Superior temporal gyrus (tissue), 1 donor: ENCODE measurements at regions not wholly inside any gene's neighbourhood (a gene's known extent, or its start where the extent isn't known, plus 50 kb on each side); places are given as distances from the start of the nearest gene placed in this dataset.
"Not testable (repeated sequence)": the region's sequence is repeated elsewhere in the genome, so short reads cannot be mapped to it uniquely, and the experiment has no call there.

ENCODE experiments used
- DNase-seq: peaks from one replicate; pipeline ENCODE4 v3.0.0-alpha.2; 2016; ENCODE audit errors: extremely low spot score

DNA sequence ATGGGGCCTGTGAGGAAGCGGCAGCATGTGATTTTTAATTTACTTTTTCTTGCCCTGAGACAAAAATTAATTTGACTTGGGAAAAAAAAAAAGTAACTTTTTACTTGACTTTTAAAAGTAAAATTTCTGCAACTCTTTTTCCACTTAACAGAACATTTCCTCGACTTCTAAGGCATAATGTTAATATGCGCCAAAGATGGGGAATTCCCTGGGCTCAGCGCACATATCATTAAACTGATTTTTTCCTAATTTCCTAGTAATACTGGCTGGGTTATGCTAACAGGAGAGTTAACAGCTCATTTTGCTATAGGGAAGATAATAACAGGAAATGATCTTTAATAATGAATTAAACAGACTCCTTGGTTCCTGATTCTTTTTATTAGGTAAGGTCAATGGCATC lies 120.6 kb upstream of the CDH5 start:
- no peak for DNase-seq

DNA sequence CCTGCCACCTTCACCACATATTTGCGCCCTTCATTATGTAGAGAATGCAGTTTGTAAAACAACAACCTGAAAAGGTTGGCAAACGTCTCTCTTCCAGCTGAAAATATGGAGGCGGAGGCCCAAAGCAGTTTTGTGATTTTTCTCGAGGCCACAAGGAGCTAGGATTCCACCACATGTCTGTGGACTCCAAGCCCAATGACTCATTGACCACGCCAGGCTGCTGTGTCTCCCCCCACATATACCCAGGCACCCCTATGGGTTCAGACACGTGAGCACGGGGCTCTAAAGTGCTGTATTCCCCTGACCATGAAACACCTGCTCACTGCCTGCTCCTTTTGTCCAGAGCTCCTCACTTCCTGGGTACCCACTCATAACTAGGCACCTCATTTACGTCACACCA lies 121.4 kb upstream of the CDH5 start:
- no peak for DNase-seq

DNA sequence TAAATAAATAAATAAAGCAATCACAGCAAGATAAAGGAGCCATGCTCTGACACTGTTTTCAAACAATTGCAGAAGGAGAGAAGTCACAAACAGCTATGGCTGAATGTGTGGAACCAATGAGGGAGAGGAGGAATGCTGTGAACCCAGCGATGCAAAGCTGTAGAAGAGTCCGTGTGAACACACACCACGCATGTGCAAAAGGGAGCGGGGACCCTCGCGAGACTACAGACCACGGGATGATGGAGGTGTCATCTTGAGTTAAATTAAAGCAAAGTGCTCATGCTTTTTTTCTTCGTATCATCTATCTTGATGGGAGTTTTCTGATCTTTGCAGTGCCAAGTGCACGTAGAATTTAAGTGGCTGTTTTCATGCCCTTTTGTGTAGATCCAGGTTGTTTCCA lies 123.8 kb upstream of the CDH5 start:
- no peak for DNase-seq

DNA sequence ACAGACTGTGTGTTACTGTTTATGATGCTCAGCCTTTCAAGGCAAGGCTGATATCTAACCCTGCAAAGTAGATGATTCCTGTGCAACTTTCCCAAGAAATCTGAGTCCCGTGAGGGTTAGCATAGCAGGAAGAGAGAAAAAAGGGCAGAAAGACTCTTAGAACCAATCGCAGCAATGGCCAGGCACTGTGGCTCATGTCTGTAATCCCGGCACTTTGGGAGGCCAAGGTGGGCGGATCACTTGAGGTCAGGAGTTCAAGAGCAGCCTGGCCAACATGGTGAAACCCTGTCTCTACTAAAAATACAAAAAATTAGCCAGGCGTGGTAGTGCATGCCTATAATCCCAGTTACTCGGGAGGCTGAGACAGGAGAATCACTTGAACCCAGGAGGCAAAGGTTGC lies 124.3 kb upstream of the CDH5 start:
- not testable (repeated sequence) for DNase-seq

DNA sequence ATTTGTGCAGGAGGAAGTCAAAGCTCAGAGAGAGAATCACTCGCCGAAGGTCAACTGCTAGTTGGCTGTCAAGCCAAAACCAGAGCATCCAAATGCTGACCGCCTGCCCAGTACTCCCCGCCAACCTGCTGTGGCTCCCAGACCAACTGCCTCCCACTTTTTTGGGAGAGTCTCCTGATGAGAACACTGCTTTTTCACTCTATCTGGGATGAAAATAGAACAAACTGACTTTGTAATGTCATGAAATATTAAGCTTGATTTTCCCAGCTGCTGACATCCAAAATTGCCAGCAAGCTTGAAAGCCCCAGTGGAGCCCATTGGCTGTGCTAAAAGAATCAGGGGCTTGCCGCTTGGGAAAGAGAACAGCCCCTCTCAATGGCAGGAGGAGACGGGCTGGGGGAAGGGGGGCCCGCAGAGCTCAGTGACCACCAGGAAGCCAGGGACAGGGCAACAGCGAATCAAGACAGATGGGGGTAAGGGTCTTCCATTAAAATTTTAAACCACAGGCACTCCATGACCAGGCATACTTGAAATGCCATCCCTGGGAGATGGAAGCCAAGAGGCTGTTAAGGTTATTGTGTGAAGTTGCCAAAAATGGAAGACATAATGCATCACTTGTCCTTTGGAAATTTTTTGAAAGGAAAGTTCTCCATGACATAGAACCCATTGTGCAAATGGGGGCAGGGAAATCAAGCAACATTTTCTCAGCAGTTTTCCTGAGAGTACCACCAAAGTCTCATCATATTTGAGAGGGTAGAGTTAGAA lies 125.7 kb upstream of the CDH5 start:
- no peak for DNase-seq

DNA sequence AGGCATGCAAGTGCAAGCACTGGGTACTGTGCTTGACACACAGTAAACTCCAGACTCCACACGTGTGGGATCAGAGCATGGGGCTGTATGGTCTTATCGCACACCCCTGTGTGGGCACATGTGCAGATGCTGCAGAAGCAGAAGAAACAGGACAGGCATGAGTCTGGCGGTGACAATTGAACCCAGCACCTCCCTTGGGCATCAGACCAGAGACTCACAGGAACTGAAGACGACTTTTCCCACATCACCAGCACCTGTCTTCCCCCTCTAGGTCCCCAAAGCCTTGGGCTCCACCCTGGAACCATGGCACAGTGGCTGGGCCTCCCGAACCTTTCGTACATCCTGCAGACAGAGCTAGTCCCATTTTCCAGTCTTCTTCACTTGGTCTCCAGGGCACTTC lies 126.4 kb upstream of the CDH5 start:
- no peak for DNase-seq

DNA sequence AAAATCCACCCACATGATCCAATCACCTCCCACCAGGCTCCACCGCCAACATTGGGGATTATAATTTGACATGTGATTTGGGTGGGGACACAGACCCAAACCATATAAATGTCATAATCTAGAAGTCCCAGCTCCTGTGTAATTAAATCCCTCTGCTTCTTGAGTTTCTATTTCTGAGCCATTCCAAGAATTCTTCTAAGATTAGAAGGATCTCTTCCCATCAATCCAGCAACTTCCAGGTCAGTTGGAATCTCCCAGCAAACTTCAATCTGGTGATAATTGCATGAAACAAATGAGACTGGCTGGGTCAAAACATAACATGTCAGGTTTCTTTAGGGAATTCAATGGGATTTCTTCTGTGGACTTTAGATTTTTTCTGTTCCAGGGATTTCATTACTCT lies 127.8 kb upstream of the CDH5 start:
- no peak for DNase-seq

DNA sequence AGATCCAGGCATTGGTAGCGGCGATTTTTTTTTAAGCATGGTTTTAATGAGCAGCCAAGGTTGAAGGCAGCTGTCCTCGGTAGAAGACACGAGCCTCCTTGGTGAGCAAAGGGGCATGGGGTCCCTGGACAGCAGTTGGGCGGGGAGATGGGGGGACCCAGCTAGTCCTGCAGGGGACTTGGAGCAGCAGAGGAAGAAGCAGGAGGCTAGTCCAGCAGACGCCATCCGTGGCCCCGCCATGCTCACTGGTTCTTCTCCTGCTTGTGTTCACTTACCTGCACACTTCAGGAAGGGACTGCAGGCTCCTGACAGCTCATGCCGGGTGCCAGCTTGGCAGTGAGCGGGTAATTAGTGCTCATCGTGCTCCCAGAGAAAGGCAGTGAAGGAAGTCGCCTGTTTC lies 130.2 kb upstream of the CDH5 start:
- no peak for DNase-seq

DNA sequence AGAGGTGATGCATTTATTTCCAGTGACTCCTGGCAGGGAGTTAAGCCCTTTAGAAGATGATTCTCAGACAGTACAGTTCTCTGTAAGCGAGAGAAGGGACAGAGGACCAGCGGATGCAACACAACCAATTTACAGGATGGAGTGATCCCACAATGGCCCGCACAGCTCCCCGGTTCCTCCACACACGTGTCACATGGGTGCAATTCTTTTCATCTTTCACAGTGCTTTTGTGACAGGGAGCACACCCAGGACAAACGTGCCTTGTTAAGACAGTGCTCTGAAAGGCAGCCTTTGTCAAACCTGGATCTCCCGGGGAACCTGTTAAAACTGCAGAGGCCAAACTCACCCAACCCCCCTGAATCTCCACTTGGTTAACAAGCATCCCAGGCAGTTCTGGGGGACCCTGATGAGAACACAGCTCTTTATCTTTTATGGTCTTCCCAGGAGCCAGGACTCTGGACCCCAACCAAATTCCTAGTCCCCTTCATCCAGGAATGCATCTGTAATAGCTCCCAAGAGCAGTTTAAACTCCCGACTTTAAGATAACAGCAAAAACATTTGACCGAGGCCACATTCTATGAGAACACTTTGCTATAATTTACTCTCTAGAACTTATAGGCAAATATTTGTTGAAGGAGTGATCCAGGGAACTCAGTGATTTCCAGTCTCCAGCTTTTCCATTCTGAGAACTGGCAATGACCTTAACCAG lies 134.9 kb upstream of the CDH5 start:
- no peak for DNase-seq

DNA sequence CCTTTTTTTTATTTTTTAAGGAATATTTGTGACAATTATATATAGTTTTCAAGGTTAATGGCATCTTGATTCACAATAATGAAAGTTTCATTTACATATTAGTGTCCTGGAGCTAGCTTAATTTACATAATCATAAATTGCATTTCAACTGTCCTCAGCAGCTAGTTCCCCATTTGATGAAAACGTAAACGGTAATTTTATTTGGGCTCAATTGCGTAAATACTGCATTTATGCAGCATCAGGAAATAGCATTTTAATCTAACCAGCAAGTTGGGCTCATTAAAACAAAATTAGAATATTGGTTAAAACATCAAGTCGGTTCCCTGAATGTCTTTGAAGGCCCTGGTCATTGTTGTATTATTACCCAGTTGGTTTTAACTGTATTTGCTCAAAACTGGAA lies 136.8 kb upstream of the CDH5 start:
- DNase-seq = no peak

DNA sequence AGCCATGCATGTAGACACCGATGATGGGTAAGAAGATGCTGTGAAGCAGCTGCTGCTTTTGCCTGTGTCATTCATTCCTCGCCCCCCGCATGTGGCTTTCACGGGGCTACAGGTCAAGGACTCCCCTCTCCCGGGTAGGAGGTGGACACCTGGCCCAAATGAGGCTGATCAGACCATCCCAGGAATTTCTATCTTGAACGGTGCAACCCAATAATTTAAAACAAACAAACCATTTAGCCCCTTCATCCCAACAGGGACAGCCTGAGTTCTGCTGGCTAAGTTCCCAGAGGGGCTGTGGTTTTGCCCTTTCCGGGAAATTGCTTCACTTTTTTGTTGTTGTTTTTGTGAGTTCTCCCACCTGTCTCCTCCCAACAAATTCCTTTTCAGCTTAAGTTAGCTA lies 137.7 kb upstream of the CDH5 start:
- DNase-seq = no peak

DNA sequence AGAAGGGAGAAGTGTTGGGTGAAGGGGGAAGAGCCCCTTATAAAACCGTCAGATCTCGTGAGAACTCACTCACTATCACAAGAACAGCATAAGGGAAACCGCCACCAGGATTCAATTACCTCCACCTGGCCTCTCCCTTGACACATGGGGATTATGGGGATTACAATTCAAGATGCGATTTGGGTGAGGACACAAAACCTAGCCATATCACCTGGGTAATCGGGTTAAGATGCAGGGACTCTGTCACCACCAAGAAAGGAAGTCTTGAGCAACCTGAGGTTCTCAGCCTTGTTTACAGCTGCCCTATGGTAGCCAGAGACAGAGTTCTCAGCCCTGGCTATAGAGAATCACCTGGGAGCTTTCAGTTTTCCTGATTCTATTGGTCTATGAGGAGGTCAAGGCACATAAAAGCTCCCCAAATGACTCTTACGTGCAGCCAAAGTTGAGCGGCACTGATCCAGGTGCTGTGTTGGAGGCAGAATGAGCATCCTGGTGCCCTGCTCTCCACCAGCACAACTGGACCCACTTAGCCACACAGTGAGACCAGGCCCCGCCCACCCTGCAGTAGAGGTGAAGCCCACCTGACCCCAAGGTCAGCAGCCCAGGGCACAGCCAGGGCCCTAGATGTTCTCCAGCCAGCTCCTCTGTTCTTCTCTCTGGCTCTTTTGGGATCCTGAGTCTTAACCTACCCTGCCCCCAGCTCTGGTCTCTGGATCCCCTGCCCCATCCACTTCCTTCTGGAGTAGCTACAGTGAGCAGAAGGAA lies 138.5 kb upstream of the CDH5 start:
- DNase-seq = no peak

DNA sequence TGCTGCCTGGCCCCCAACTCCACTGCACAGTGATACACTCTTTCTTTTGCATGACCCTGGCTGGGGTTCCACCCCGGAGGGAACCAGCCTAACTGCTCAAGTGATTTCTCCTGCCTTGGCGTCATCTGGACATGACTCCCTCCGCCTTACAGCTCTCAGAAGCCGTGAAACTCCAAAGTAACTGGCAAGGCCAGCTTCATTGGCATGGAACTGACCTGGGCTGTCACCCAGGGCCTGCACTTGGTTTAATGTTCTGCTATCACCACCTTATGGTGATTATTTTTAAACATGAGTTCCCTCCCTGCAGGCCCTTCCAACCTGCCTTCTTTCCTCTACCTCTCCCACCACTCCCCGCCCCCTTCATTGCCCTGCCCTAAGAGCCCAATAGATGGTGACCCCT lies 139.7 kb upstream of the CDH5 start:
- DNase-seq = no peak

DNA sequence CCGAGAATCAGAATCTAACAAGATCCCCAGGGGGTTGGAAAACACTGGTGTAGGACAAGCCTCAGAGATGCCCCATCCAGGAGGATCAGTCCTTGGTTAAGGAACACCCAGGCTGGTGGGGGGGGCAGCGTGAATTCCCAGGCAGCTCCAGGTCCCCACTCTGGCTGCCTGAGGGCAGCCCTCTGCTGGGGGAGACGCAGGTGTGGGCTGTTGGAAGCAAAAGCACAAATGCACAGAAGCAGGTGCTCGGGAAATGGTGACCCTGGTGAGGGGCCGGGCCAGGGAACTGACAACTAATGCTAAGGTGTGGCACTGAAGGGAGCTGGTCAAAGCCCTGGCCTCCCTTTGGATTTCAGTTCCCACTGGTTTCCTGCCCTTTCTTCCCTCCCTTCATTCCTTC lies 140.8 kb upstream of the CDH5 start:
- DNase-seq = no peak

DNA sequence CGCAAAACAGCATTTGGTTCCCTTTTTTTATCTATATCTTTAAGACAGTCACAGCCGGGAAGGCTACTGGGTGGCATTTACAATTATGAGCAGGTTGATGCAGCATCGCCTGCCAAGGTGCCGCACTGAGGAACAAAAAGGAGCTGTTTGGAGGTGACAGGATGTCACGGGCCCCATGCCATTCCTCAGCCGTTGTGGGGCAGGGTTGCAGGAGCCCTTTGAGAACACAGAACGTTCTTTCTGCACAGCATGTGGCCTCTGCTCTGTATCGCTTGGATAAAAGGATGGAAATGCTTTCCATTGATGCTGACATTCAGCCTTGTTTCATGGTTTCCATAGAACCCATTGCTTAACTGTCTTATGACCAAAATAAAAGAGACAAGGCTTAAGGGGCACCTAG lies 141.9 kb upstream of the CDH5 start:
- no peak for DNase-seq

DNA sequence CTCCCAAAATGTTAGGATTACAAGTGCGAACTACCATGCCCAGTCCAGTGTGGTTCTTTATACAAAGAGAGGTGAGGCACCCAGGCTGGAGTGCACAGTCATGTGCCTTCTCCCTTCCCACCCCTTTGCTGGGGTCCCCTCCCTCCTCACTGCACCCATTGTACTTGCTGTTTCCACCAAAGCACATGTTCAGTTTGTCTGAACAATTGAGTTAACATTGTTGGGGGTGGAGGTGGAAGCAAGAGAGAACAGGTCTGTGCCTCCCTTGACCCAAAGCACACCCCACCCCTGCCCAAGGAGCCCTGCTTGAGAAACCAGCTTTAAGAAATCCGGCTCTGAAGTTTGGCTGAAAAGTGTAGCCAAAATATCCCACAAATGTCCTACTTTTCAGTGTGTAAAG lies 142.3 kb upstream of the CDH5 start:
- DNase-seq = no peak

DNA sequence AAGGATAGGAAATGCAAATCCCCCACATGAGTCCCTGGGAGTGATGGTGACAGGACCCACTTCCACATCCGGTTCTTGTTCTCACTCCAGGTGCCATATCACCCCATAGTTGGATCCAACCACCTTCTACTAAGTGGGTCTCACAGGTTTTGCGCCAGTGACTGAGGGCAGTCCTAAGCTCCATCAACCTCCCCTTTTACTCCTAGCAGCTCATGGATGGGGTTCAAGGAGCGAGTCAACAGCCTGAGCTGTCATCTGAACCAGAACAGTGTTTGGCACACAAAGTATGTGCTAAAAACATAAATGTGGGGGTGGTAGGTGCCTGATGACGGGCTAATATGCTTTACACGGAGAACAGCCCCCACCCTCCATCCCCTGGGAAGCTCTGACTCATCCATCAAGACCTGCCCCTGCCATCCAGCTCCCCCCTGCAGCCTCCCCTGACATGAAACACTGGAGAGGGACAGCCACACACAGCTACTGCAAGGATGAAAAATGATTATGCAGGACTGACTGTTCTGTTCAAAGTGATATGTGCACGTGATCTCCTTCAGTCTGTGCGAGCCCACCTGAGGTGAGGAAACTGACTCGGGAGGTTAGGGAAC lies 143.2 kb upstream of the CDH5 start:
- no peak for DNase-seq

DNA sequence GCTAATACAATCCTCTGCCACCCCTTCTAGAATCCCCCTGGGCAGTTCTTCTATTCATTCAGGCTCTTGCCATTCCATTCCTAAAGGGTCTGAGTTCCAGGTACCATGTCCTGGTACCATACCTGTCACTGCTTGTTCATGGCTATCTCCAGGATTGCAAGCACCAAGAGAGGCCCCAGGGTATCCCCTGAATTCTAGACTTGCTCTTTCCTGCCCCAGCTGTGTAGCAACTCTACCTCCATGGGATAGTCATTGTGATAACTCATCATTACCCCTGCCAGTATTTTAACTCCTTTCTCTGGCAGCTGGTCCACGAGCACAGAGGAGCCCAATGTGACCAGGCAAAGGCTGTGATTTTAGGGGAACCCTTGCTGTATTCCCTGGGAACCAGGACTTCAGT lies 143.7 kb upstream of the CDH5 start:
- no peak for DNase-seq

DNA sequence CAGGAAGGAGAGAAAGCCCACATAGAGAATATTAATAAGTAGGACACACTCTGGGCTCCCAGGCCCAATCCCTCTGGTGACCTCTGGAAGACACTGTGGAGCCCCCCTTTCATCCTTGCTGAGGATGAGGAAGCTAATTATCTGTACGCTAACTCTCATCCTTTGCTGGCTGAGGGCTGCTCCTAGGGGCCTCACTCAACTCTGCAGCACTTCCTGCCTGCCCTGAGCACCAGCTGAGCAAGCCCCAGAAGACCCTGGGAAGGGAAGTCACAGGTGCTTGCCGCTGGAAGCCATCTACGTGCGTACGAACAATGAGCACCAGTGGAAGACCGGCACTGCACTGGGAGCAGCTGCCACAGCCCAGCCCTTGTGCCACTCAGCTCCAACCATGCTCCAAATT lies 145.8 kb upstream of the CDH5 start:
- no peak for DNase-seq

DNA sequence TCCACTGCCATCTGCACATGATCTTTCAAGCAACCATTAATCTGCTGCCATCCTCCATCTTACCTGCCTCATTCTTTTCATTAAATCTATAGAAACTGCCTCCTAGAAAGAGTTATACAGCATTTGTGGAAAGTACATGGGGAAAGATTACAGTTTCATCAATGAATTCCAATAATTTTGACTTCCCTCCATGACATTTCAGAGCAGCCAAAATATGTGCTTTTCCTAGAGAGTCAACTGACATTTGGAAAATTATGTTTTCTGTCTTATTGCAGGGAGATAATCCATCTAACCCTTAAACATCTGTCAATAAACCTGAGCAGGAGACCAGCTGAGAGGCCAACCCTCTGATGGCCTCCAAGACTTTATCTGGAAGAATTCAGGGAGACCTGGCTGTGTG lies 147.0 kb upstream of the CDH5 start:
- no peak for DNase-seq

DNA sequence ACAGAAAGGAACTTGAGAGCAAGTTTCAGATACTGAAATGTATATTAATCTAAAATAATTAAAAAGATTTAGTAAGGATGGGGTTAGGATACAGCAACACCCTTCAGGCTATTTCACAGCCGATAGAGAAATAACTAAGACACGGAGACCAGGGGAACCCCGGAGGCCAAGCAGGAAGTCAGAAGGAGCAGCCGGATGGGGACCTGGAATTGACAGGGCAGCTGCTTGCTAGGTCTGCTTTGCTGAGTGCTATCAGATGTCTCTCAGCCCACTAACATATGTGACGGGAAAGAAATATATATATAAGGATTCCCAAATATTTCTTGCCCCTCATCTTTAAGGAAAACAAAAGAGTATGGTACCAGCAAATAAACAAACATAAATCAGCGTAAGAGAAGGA lies 154.1 kb upstream of the CDH5 start:
- no peak for DNase-seq

DNA sequence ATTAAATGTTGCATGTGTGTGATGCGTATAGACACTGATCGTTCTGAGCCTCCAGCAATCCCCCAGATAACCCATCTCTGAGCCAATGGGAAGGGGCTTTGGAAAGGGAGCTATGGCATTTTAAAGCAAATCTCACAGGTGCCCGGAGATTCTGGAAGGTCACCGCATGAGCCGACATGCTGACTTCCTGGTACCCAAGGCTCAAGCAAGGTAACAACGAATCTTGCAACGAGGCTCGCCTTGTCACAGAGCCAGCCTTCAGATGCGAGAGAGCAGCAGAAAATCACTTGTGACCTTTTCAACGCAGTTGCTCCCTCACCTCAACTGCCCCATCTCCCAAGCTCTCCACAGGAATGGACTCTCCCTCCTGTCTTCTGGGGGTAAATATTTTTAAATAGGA lies 154.8 kb upstream of the CDH5 start:
- no peak for DNase-seq

DNA sequence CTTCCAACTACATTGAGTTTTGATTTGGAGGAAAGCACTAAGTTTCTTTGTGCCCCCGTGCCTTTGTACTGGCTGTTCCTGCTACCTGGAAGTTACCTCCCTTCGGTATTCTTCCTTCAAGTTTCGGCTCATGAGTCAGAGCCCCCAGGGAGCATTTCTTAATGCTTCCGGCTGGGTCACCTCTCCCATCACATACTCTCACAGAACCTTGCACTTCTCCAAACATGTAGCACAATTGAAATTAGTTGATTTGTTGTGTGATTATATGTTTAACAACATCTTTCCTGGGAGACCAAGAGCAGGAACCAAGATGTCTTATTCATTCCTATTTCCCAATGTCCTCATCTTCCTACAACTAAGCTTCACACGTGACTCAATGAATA lies 158.6 kb upstream of the CDH5 start:
- DNase-seq = no peak
